ENCODE measurements at regions not wholly inside any gene's neighbourhood (a gene's known extent, or its start where the extent isn't known, plus 50 kb on each side); places are given as distances from the start of the nearest gene placed in this dataset.

GRCh38 chr4:65747386-65747785 lies 77.1 kb upstream of the EPHA5 start:
- Histone ChIP-seq H3K27me3 (ENCODE audit: insufficient read depth) (no peaks in the 10 kb centered on the region), H3K9ac (no peak overlapping the region), H3K9me3 (no peaks in the 10 kb centered on the region), H3K36me3 (replicated peaks in 1 of 2; ENCODE audit: control insufficient read depth in 1 of 2, insufficient read depth in 2 of 2, low read length in 1 of 2) (no peaks in the 10 kb centered on the region), H3K79me2 (ENCODE audit: insufficient read depth) (no peaks in the 10 kb centered on the region), H4K20me1 (ENCODE audit: insufficient read depth) (no peaks in the 10 kb centered on the region), H3K4me3 (ENCODE audit: low read depth in 2 of 2, low read length in 1 of 2) (no peak overlapping the region), H3K4me2 (no peak overlapping the region), H2AFZ (ENCODE audit: low read depth) (no peak overlapping the region), H3K4me1 (ENCODE audit: control insufficient read depth in 1 of 2, insufficient read depth in 2 of 2, low read depth in 1 of 2, low read length in 1 of 2) (no peaks in the 10 kb centered on the region), H3F3A (replicated peaks; ENCODE audit: insufficient read depth) (no peaks in the 10 kb centered on the region), H3K27ac (ENCODE audit: low read depth in 2 of 2, low read length in 1 of 2) (no peak overlapping the region), H3K9me2 (0 out of 2 replicates have a peak, but pooled peaks cover 2% of the 10 kb centered on the region)
- ChIA-PET POLR2A (no interaction called here), CTCF (no interaction called here)
- no peak for DNase-seq
- TF ChIP-seq RXRA (IDR thresholded peaks at IDR 0.05; ENCODE audit: borderline replicate concordance, low read depth) (no peak), REST (IDR thresholded peaks at IDR 0.05; ENCODE audit: low read depth, low read length) (no peak), GATA2 (CRISPR knock-in tag; IDR thresholded peaks at IDR 0.05) (no peak), RAD21 (IDR thresholded peaks at IDR 0.05; ENCODE audit: low read length) (no peak), POLR2AphosphoS5 (IDR thresholded peaks at IDR 0.05; ENCODE audit: low read depth, low read length) (no peak), SIN3A (IDR thresholded peaks at IDR 0.05; ENCODE audit: borderline replicate concordance, low read depth, low read length) (no peak), FOXM1 (IDR thresholded peaks at IDR 0.05; ENCODE audit: low read depth) (no peak), TEAD4 (IDR thresholded peaks at IDR 0.05; ENCODE audit: borderline replicate concordance, insufficient read depth) (no peak), USF1 (IDR thresholded peaks at IDR 0.05; ENCODE audit: borderline replicate concordance, low read depth) (no peak), FOSL2 (IDR thresholded peaks at IDR 0.05; ENCODE audit: borderline replicate concordance, low read depth) (no peak), RFX5 (IDR thresholded peaks at IDR 0.05; ENCODE audit: low read length) (no peak), IRF3 (IDR thresholded peaks at IDR 0.05; ENCODE audit: low read depth, low read length) (no peak), ELF1 (IDR thresholded peaks at IDR 0.05) (no peak), MXI1 (IDR thresholded peaks at IDR 0.05; ENCODE audit: low read depth, low read length) (no peak), CTCF (IDR thresholded peaks at IDR 0.05) (no peak)
- TF ChIP-seq, protein P1, sequence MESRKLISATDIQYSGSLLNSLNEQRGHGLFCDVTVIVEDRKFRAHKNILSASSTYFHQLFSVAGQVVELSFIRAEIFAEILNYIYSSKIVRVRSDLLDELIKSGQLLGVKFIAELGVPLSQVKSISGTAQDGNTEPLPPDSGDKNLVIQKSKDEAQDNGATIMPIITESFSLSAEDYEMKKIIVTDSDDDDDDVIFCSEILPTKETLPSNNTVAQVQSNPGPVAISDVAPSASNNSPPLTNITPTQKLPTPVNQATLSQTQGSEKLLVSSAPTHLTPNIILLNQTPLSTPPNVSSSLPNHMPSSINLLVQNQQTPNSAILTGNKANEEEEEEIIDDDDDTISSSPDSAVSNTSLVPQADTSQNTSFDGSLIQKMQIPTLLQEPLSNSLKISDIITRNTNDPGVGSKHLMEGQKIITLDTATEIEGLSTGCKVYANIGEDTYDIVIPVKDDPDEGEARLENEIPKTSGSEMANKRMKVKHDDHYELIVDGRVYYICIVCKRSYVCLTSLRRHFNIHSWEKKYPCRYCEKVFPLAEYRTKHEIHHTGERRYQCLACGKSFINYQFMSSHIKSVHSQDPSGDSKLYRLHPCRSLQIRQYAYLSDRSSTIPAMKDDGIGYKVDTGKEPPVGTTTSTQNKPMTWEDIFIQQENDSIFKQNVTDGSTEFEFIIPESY (IDR thresholded peaks at IDR 0.05; ENCODE audit: borderline replicate concordance, low read depth) = no peak
- WGBS (ENCODE audit: low lambda C conversion rate) = 0% methylated on average over 2 of the region's 2 CpGs

All from SK-N-SH (cell line).